ENCODE measurements at regions not wholly inside any gene's neighbourhood (a gene's known extent, or its start where the extent isn't known, plus 50 kb on each side); places are given as distances from the start of the nearest gene placed in this dataset.

DNA sequence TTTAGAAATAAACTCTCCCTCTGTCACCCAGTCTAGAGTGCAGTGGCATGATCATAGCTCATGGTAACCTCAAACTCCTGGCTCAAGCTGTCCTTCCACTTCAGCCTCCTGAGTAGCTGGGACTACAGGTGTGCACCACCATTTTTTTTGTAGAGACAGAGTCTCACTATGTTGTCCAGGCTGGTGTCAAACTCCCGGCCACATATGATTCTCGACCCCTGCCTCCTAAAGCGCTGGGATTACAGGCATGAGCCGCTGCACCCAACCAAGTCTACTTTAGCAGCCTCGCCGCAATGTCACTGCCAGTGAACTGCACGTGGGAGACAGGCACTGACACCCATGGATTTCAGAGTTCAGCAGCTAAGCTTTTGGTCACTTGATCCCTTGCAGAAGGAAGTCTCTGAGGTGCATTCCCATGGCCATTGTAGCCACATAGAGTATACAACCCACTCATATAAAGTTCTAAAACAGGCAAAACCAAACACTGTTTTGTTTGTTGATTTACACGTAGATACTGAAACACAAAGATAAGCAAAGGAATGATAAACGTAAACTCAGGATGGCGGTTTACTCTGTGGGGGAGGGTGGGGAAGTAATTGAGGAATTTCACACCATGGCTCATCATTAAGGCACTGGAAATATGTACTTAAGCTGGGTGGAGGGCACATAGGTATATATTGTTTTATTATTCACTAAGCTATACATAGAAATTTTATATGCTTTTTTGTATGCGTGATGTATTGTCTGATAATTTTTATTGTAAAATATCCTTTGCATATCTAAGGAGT lies 115.0 kb downstream of the MEX3B start (continued):
- TF ChIP-seq, protein P1, sequence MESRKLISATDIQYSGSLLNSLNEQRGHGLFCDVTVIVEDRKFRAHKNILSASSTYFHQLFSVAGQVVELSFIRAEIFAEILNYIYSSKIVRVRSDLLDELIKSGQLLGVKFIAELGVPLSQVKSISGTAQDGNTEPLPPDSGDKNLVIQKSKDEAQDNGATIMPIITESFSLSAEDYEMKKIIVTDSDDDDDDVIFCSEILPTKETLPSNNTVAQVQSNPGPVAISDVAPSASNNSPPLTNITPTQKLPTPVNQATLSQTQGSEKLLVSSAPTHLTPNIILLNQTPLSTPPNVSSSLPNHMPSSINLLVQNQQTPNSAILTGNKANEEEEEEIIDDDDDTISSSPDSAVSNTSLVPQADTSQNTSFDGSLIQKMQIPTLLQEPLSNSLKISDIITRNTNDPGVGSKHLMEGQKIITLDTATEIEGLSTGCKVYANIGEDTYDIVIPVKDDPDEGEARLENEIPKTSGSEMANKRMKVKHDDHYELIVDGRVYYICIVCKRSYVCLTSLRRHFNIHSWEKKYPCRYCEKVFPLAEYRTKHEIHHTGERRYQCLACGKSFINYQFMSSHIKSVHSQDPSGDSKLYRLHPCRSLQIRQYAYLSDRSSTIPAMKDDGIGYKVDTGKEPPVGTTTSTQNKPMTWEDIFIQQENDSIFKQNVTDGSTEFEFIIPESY (CRISPR knock-in tag; IDR thresholded peaks at IDR 0.05), result peak; percentile 27; the same call in 1 of the 2 replicates
- TF ChIP-seq SPI1 (IDR thresholded peaks at IDR 0.05; ENCODE audit: borderline replicate concordance, low read depth, low read length), result no peak

DNA sequence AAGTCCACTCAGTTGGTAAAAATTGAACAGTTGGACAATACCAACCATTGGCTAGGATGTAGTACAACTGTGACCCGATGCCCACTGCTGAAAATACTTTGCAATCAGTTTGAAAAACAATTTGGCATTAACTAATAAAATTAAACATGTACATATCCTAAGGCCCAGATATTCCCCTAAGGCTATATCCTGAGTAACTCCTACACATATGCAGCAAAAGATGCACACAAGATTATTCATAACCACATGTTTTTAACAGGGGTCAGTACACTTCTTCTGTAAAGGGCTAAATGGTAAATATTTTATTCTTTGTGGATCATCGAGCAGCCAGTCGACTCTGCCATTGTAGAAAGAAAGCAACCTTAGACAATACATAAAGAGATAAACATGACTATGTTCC lies 116.3 kb downstream of the MEX3B start:
- no peaks in the 10 kb centered on the region for H3K79me2 ChIP-seq (ENCODE audit: control insufficient read depth, insufficient read depth, low read length)
- no peak overlapping the region; the same call in 2 of the 3 replicates for H3K27ac ChIP-seq (ENCODE audit: extremely low read depth, low read depth, low read length)
- no peak overlapping the region for H3K4me2 ChIP-seq (ENCODE audit: insufficient read depth, low read length)
- H3K9me1 ChIP-seq (ENCODE audit: control insufficient read depth, insufficient read depth, low read length), result no peaks in the 10 kb centered on the region
- H4K20me1 ChIP-seq (replicated peaks; ENCODE audit: control insufficient read depth, insufficient read depth, low read length), result no peaks in the 10 kb centered on the region
- DNase-seq (ENCODE audit: extremely low read depth in 1 of 4, low spot score in 3 of 4) (no peak), FAIRE-seq (no peak), ATAC-seq (no peak)
- ChIA-PET POLR2A (no interaction called here), CTCF (ENCODE audit: low intra/inter-chr PET ratio) (no interaction called here)
- H3K4me3 ChIP-seq, result no peak overlapping the region
- H3K4me1 ChIP-seq (replicated peaks in 1 of 2; ENCODE audit: control insufficient read depth in 2 of 2, insufficient read depth in 2 of 2, low read length in 2 of 2), result peaks cover 3 to 10% of the 10 kb centered on the region in 2 experiments
- no peak for TF ChIP-seq PHB (CRISPR knock-in tag; IDR thresholded peaks at IDR 0.05)
- no peak for TF ChIP-seq NCOA2 (IDR thresholded peaks at IDR 0.05; ENCODE audit: partially characterized antibody in 2 of 2)
- TF ChIP-seq PTTG1 (tag; IDR thresholded peaks at IDR 0.05; ENCODE audit: low read depth), result no peak
- TF ChIP-seq MTA3 (IDR thresholded peaks at IDR 0.05; ENCODE audit: borderline replicate concordance), result no peak
- TF ChIP-seq RBM15 (IDR thresholded peaks at IDR 0.05; ENCODE audit: insufficient read depth, low read length), result no peak
- no peak overlapping the region for H3K9ac ChIP-seq (ENCODE audit: insufficient read depth in 1 of 2, low read depth in 2 of 2, low read length in 2 of 2)
- WGBS (ENCODE audit: insufficient coverage, low coverage, missing lambda C conversion rate), result 57% methylated on average over 3 of the region's 3 CpGs
- intact Hi-C loops (cut with micrococcal nuclease), result no loop called here
- no peaks in the 10 kb centered on the region; the same call in 1 of the 2 replicates for H3K9me3 ChIP-seq (replicated peaks; ENCODE audit: control insufficient read depth, insufficient read depth, low read depth, low read length)
- no TSS peak for BruUV-seq (replicated peaks)
- H2AFZ ChIP-seq (ENCODE audit: low read depth, low read length), result peak overlapping the region; percentile 80
- H3K36me3 ChIP-seq (ENCODE audit: control insufficient read depth, insufficient read depth, low read length), result no peaks in the 10 kb centered on the region
- in situ Hi-C loops (cut with MboI), result no loop called here
- no peaks in the 10 kb centered on the region for H3K27me3 ChIP-seq (ENCODE audit: control insufficient read depth in 2 of 2, insufficient read depth in 2 of 2, low read length in 2 of 2)
